ENCODE measurements at regions not wholly inside any gene's neighbourhood (a gene's known extent, or its start where the extent isn't known, plus 50 kb on each side); places are given as distances from the start of the nearest gene placed in this dataset.

GRCh38 chr6:53436526-53437303 lies 88.0 kb upstream of the ELOVL5 start:
- DNase-seq (ENCODE audit: low spot score) = no peak
- TF ChIP-seq, protein P1, sequence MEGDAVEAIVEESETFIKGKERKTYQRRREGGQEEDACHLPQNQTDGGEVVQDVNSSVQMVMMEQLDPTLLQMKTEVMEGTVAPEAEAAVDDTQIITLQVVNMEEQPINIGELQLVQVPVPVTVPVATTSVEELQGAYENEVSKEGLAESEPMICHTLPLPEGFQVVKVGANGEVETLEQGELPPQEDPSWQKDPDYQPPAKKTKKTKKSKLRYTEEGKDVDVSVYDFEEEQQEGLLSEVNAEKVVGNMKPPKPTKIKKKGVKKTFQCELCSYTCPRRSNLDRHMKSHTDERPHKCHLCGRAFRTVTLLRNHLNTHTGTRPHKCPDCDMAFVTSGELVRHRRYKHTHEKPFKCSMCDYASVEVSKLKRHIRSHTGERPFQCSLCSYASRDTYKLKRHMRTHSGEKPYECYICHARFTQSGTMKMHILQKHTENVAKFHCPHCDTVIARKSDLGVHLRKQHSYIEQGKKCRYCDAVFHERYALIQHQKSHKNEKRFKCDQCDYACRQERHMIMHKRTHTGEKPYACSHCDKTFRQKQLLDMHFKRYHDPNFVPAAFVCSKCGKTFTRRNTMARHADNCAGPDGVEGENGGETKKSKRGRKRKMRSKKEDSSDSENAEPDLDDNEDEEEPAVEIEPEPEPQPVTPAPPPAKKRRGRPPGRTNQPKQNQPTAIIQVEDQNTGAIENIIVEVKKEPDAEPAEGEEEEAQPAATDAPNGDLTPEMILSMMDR (IDR thresholded peaks at IDR 0.05; ENCODE audit: borderline replicate concordance, control extremely low read depth, extremely low read depth, insufficient read depth, missing control alignments) = no peak
- in situ Hi-C loops (cut with MboI; ENCODE audit: low sequenced_read_pairs, unreplicated experiment) = loop anchor here (10.0 kb wide), 1 partner anchor 262 kb away; no protein-coding TSS in a partner anchor

DNA sequence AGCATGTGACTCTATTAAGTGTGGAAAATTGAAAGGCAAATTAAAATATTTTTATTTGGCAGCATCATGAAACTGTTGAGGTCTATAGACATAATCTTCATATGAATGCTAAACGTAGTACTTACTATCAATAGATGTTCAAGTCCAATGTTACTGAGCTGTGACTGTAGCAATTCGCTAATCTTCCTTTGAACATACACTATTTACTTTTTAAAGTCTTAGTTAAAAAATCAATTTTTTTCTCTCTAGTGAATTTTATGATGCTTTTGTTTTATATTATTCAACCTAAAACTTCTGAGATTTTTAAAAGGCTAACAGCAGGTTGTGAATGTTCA lies 85.2 kb upstream of the ELOVL5 start:
- DNase-seq (ENCODE audit: low spot score) = no peak
- in situ Hi-C loops (cut with MboI; ENCODE audit: low sequenced_read_pairs, unreplicated experiment) = loop anchor here (10.0 kb wide), 1 partner anchor 259 kb away; no protein-coding TSS in a partner anchor
- TF ChIP-seq, protein P1 (IDR thresholded peaks at IDR 0.05; ENCODE audit: borderline replicate concordance, control extremely low read depth, extremely low read depth, insufficient read depth, missing control alignments) = no peak

DNA sequence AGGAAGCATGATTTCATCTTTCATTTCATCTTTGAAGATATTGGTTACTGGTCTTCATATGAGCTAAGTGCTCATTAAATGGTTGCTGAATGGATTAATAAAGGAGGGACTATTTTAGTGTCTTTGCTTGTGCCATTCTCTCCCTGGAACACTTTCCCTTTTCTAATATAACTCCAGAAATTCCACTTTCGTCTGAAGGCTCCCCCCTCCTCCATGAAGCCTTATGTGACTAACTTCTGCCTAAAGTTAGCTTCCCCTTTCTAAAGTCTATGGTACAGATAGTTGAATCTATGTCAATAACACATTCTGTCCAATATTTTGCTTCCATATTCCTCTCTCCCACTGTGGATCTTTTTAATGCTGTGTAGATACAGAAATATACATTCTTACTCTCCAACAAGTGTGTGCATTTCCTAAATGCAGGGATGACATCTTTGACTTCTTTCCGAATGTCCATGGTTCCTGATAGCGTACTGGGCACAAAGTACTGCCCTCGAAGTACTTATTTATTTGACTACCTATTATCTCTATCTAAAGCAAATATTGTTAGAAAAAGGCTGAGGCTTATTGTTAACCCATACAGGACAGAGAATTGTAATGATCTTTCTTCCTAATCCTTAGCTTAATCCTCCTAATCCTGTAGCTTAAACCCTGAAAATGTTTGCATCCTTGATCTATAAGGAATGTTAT lies 84.7 kb upstream of the ELOVL5 start:
- in situ Hi-C loops (cut with MboI; ENCODE audit: low sequenced_read_pairs, unreplicated experiment) = loop anchor here (10.0 kb wide), 1 partner anchor 259 kb away; no protein-coding TSS in a partner anchor
- TF ChIP-seq, protein P1 (IDR thresholded peaks at IDR 0.05; ENCODE audit: borderline replicate concordance, control extremely low read depth, extremely low read depth, insufficient read depth, missing control alignments) = no peak
- no peak for DNase-seq (ENCODE audit: low spot score)

DNA sequence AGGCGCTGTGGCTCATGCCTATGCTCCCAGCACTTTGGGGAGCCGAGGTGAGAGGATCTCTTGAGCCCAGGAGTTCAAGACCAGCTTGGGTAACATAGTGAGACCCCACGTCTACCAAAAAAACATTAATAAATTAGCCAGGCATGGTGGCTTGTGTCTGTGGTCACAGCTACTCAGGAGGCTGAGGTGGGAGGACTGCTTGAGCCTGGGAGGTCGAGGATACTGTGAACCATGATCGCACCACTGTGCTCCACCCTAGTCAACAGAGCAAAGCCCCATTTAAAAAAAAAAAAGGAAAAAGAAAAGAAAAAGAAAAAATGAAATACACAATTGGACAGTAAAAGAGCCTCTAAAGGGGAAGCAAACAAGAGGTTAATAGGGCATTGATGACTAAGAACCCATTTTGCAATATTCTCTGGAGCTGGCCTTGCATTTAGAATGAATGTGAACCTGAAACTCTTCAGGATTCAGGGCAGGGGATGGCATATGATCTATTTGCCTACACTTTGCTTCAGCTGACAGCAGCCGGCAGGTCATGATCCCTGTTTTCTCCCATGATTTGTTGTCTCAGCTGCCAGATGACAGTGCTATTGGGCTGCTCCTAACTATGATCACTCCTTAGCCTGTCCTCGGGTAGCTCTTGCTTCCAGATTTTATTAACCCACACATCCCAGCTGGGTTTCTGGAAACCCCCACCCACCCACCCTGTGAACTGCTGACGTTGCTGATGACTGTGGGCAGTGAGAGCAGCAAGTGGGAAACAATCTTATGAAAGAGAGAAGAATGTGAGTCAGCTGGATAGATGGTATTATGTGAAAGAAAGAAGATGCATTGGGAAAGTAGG lies 83.8 kb upstream of the ELOVL5 start:
- TF ChIP-seq, protein P1 (IDR thresholded peaks at IDR 0.05; ENCODE audit: borderline replicate concordance, control extremely low read depth, extremely low read depth, insufficient read depth, missing control alignments) = no peak
- in situ Hi-C loops (cut with MboI; ENCODE audit: low sequenced_read_pairs, unreplicated experiment) = loop anchor here (10.0 kb wide), 1 partner anchor 258 kb away; no protein-coding TSS in a partner anchor
- DNase-seq (ENCODE audit: low spot score) = no peak

GRCh38 chr6:53431704-53432103 lies 83.0 kb upstream of the ELOVL5 start:
- in situ Hi-C loops (cut with MboI; ENCODE audit: low sequenced_read_pairs, unreplicated experiment) = loop anchor here (10.0 kb wide), 1 partner anchor 257 kb away; no protein-coding TSS in a partner anchor
- DNase-seq (ENCODE audit: low spot score) = no peak
- TF ChIP-seq, protein P1 (IDR thresholded peaks at IDR 0.05; ENCODE audit: borderline replicate concordance, control extremely low read depth, extremely low read depth, insufficient read depth, missing control alignments) = no peak

DNA sequence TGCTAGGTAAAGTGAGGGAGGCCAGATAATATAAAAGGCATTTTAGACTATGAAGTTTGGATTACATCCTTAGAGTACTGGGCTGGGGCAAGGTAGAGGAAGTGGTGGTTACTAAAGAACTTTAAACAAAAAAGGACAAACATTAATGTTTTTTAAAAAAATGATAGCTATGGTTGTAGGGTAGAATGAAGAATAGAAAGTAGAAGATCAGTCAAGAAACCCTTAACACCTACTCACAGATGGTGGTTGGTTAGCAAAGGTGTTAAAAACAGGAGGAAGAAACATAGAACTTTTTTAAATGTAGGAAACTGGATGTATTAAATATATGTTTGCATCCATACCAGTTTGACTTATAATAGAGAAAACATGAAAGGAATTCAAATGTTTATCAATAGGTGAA lies 80.7 kb upstream of the ELOVL5 start:
- TF ChIP-seq, protein P1 (IDR thresholded peaks at IDR 0.05; ENCODE audit: borderline replicate concordance, control extremely low read depth, extremely low read depth, insufficient read depth, missing control alignments) = no peak
- DNase-seq (ENCODE audit: low spot score) = no peak
- in situ Hi-C loops (cut with MboI; ENCODE audit: low sequenced_read_pairs, unreplicated experiment) = no loop called here
